Transverse colon (tissue), 4 donors: ENCODE measurements at regions not wholly inside any gene's neighbourhood (a gene's known extent, or its start where the extent isn't known, plus 50 kb on each side); places are given as distances from the start of the nearest gene placed in this dataset.

ENCODE experiments used
- DNase-seq: peaks from one replicate; pipeline ENCODE4 v3.0.0-alpha.2; 2019
- H3K27ac ChIP-seq, 4 donors: fragments of 200-600 bp; sonication (generic); 2 replicates each; pipeline ENCODE4 v1.5.1; 2016 to 2018; ENCODE audit warnings: inconsistent platforms in 4 of 4
- H3K27me3 ChIP-seq: fragments of 200-600 bp; sonication (generic); 2 replicates; pipeline ENCODE4 v1.5.1; 2017; ENCODE audit warnings: inconsistent platforms
- H3K36me3 ChIP-seq, 4 donors: fragments of 200-600 bp; sonication (generic); 2 replicates each; pipeline ENCODE4 v1.5.1; 2017 to 2019; ENCODE audit warnings: inconsistent platforms in 4 of 4
- H3K4me1 ChIP-seq, 4 donors: fragments of 200-600 bp; sonication (generic); 2 replicates each; pipeline ENCODE4 v1.5.1; 2017 to 2020; ENCODE audit warnings: inconsistent platforms in 4 of 4
- H3K4me3 ChIP-seq, 4 donors: fragments of 200-600 bp; sonication (generic); 1 replicate in 1 of 4; 2 replicates in 3 of 4; pipeline versions ENCODE4 v1.5.1 to v1.6.1; 2017 to 2019; ENCODE audit warnings: inconsistent platforms in 4 of 4
- H3K9me3 ChIP-seq, 2 donors: fragments of 200-600 bp; sonication (generic); 2 replicates each; pipeline ENCODE4 v1.5.1; 2017 to 2019; ENCODE audit warnings: inconsistent platforms in 2 of 2
- CTCF ChIP-seq, 5 experiments: fragments of 200-600 bp in 3 of 5; fragments of 450-650 bp in 2 of 5; sonication (generic) in 3 of 5; IDR thresholded peaks; 1 replicate in 2 of 5; 2 replicates in 3 of 5; pipeline ENCODE4 v1.5.1; 2016 to 2017; ENCODE audit warnings: antibody characterized with exemption in 5 of 5, inconsistent platforms in 3 of 5, mild to moderate bottlenecking in 2 of 5, moderate library complexity in 1 of 5
- EP300 ChIP-seq: sonication (generic); formaldehyde crosslinking; IDR thresholded peaks from one replicate; pipeline ENCODE4 v1.6.1; 2017; ENCODE audit warnings: antibody characterized with exemption, low read depth
- POLR2A ChIP-seq: fragments of 450-650 bp; IDR thresholded peaks from one replicate; pipeline ENCODE4 v1.6.1; 2016; ENCODE audit warnings: antibody characterized with exemption, mild to moderate bottlenecking, moderate library complexity
- POLR2AphosphoS5 ChIP-seq, 3 donors: sonication (generic); formaldehyde crosslinking; IDR thresholded peaks; one replicate each; pipeline ENCODE4 v1.6.1; 2016; ENCODE audit warnings: antibody characterized with exemption in 3 of 3
- WGBS, 2 donors: methylation state at CpG; one replicate each; pipeline ENCODE4 v1.1.5; 2018; ENCODE audit warnings: low coverage in 1 of 2; 5-methylcytosine and 5-hydroxymethylcytosine counted together
- in situ Hi-C, 4 donors: fragments of 200-750 bp; cut with MboI; loops; one replicate each; pipeline versions ENCODE4 v1.15.0 to v1.15.1; 2017; ENCODE audit warnings: low sequenced_read_pairs in 3 of 4, low pct_ligation_motif_present in 1 of 4, low pct_unique_long_range_greater_than_20kb in 1 of 4
- intact Hi-C: fragments of 100-400 bp; cut with DNase I; formaldehyde crosslinking; loops from one replicate; pipeline ENCODE4 v1.15.1; 2023; ENCODE audit warnings: low total_unique reads

- no peaks in the 10 kb centered on the region for H3K9me3 ChIP-seq
- no peaks in the 10 kb centered on the region for H3K27me3 ChIP-seq
- H3K27ac ChIP-seq: no peak overlapping the region
- no peaks in the 10 kb centered on the region for H3K4me1 ChIP-seq
- H3K4me3 ChIP-seq: no peak overlapping the region
- no peak for DNase-seq
- WGBS, 2 donors: 67 to 73% methylated on average over 5 to 6 of the region's 6 CpGs
- no peaks in the 10 kb centered on the region for H3K36me3 ChIP-seq
- intact Hi-C loops (no loop called here), in situ Hi-C loops (loop anchor here (25.0 kb wide), 3 partner anchors 482 to 882 kb away; no protein-coding TSS in a partner anchor)
- TF ChIP-seq CTCF (IDR thresholded peaks at IDR 0.05) (no peak), EP300 (no peak), POLR2AphosphoS5 (IDR thresholded peaks at IDR 0.05) (no peak), POLR2A (no peak)
Measured at GRCh38 chr17:55829995-55830612, 79.3 kb downstream of the PCTP start.

- H3K27ac ChIP-seq: no peak overlapping the region
- H3K36me3 ChIP-seq: no peaks in the 10 kb centered on the region
- intact Hi-C loops (no loop called here), in situ Hi-C loops (loop anchor here (25.0 kb wide), 3 partner anchors 481 to 881 kb away; no protein-coding TSS in a partner anchor)
- WGBS, 2 donors: 73 to 81% methylated on average over 3 to 10 of the region's 10 CpGs
- TF ChIP-seq EP300 (no peak), POLR2AphosphoS5 (IDR thresholded peaks at IDR 0.05) (no peak), POLR2A (no peak), CTCF (IDR thresholded peaks at IDR 0.05) (no peak)
- no peak overlapping the region for H3K4me3 ChIP-seq
- DNase-seq: no peak
- H3K9me3 ChIP-seq: no peaks in the 10 kb centered on the region
- H3K27me3 ChIP-seq: no peaks in the 10 kb centered on the region
- H3K4me1 ChIP-seq: no peaks in the 10 kb centered on the region
Measured at GRCh38 chr17:55830699-55831471, 80.0 kb downstream of the PCTP start.

GRCh38 chr17:55833306-55833705 lies 82.5 kb downstream of the PCTP start:
- H3K9me3 ChIP-seq: no peaks in the 10 kb centered on the region
- DNase-seq: no peak
- no peaks in the 10 kb centered on the region for H3K36me3 ChIP-seq
- in situ Hi-C loops: loop anchor here (25.0 kb wide), 3 partner anchors 479 to 879 kb away; no protein-coding TSS in a partner anchor
- no peak overlapping the region for H3K27ac ChIP-seq
- TF ChIP-seq CTCF (IDR thresholded peaks at IDR 0.05): no peak
- no peak for TF ChIP-seq POLR2A
- TF ChIP-seq POLR2AphosphoS5 (IDR thresholded peaks at IDR 0.05): no peak
- TF ChIP-seq EP300: no peak
- H3K4me3 ChIP-seq: no peak overlapping the region
- 97% methylated on average over 1 of the region's 1 CpG; no CpG with 5 or more reads in 1 of the 2 donors for WGBS, 2 donors
- intact Hi-C loops: no loop called here
- no peaks in the 10 kb centered on the region for H3K27me3 ChIP-seq
- no peaks in the 10 kb centered on the region for H3K4me1 ChIP-seq

DNA sequence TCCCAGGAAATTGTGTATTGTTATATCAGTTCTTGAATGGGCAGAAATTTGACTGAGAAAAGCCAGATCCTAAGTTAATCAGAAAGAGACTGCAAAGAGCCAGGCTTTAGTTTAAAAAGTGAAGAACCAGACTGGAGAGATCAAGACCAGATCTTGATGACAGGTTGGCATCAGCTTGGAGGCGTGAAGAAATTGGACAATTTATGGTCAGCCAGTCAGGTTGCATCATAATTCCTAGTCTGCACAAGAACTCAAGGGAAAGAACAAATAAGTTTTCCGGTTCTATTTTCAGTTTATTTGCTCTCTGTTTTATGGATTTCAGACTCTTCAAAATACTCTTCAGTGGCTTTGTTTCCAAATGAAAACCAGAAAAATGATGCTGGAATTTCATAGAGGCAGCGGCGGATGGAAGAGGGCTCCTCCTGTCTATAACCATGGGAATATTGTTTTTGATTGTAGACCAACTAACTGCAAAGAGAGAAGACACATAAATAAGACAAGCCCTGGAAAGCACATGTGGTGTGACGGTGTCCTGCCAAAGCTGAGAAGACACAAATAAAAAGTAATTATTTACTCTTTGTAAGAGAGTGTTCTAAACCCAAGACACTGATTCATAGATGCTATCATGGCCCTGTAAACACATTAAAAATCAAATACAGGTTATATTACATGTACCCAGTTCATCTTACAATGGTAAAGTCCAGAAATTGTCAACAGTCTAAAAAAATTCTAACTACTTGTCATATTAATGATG lies 91.7 kb downstream of the PCTP start:
- Histone ChIP-seq H3K27ac (no peak overlapping the region), H3K27me3 (no peaks in the 10 kb centered on the region), H3K36me3 (no peaks in the 10 kb centered on the region), H3K4me1 (peaks cover 0 to 7% (median 3%) of the 10 kb centered on the region in 4 donors), H3K9me3 (no peaks in the 10 kb centered on the region), H3K4me3 (no peak overlapping the region)
- TF ChIP-seq POLR2A (no peak), EP300 (no peak), POLR2AphosphoS5 (IDR thresholded peaks at IDR 0.05) (no peak), CTCF (IDR thresholded peaks at IDR 0.05) (no peak)
- DNase-seq: no peak
- intact Hi-C loops (loop anchor here (10.0 kb wide), 1 partner anchor 872 kb away; no protein-coding TSS in a partner anchor), in situ Hi-C loops (loop anchor here (25.0 kb wide), 3 partner anchors 470 to 870 kb away; no protein-coding TSS in a partner anchor)
- WGBS, 2 donors: 64 to 67% methylated on average over 5 of the region's 5 CpGs
